A204.1 (cell line): ENCODE measurements at regions not wholly inside any gene's neighbourhood (a gene's known extent, or its start where the extent isn't known, plus 50 kb on each side); places are given as distances from the start of the nearest gene placed in this dataset.
A peak's percentile ranks its signal among the peaks of the same experiment; 100 is the strongest.

Experiments
- FAIRE-seq: peaks from 2 replicates; lab custom pipeline; 2012; peaks lifted over from hg19 to GRCh38; lab: Jason Lieb, UNC

DNA sequence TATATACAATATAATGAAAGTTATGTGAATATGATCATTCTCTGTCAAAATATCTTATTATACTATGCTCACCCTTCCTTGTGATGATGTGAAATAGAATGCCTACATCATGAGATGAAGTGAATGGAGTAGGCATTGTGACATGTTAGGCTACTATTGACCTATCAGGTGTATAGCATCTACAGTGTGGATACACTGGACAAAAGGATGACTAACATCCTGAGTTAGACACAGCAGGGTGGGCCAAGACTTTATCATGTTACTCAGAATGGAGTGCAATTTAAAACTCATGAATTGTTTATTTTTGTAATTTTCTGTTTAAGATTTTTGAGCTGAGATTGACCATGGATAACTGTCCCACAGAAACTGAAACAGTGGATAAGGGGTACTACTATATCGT, 53.4 kb upstream of the NAV3 start:
- no peak for FAIRE-seq

DNA sequence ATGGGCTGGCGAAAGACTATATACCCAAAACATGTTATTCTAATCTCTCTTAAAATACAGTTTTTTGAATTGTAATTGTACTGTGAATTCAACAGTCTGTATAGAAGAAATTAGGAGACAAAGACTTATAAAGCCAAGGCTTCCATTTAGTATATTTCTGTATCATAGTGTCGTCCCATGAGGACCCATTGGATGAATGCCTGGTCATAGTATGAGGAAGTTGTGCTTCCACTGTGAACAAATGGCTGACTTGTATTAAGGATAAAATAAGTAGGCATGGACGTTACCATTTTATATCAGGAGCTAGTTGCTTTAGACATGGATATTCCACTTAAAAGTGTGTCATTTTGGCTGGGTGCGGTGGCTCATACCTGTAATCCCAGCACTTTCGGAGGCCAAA, 55.9 kb upstream of the NAV3 start:
- no peak for FAIRE-seq

DNA sequence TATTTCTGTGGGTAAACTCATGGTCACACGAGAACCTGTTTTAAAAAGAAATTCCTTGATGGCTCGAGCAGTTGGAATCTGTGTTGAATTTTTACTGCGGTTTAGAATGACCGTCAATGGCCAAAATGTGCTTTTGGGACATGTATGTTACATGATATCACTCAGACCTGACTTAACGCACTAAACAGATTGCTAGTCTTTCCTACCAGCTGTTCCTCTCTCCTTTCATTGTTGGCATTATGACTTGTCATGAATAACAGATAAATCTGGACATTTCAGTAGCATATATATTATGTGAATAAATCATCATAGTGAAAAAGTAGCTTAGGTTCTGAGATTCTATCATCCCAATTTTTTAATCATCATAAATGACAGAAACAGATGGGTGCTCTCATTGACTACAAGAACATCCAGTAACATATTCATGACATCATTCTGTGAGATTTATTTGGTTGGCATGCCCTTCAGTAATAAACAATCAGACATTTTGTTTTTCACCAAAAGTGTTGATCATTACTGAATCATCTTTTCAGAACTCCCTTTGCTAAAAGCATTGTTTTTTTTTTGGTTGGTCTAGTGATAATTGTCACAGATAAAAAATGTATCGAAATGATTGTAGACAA, 57.9 kb upstream of the NAV3 start:
- FAIRE-seq = no peak

- no peak for FAIRE-seq
Observed at GRCh38 chr12:77768558-77768957, 62.1 kb upstream of the NAV3 start.

DNA sequence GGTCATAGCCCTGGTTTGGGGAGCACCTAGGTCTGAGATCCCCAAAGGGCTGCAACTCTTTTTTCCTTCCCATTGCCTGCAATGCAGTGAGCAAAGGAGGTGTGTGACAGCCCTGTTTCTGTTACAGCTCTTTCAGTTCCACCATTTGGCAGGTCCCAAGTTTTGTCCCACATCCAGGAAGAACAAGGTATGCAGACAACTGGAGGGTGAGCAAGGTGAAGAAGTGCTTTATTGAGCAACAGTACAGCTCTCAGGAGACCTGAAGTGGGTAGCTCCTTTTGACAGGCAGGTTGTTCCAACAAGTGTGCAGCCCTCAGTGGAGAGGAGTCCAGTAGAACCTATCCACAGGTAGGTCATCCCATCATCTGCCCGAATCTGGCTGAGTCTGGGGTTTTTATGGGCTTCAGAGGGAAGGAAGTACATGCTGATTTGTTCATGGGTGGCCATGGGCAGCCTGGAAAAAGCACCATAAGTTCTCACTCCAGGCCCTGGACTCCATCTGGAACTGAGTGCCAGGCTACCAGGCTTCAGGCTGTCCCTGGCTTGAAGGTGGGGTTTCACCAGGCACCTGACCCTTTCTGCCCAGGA, 62.8 kb upstream of the NAV3 start:
- FAIRE-seq = no peak

DNA sequence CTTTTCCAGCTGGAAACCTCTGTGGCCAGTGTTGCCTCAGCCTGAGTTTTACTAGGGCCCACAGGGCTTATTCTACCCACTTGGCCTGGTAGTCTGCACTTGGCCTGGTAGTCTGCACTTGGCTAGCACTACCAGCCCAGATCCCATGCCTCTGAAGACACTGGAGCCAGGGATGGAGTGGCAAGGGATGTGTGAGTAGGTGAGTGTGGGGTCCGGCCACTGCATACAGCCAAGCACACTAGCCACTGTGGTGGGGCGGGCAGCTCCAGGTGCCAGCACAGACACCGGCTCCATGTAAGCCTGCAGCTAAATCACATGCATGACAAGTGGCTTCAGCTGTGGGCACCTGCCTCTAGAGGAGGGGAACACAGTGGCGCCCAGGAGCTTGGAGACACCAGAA, 63.4 kb upstream of the NAV3 start:
- FAIRE-seq = no peak

- no peak for FAIRE-seq
Observed at GRCh38 chr12:77766224-77766623, 64.5 kb upstream of the NAV3 start.

GRCh38 chr12:77761286-77761685, 69.4 kb upstream of the NAV3 start:
- FAIRE-seq = no peak

- no peak for FAIRE-seq
Observed at GRCh38 chr12:77760271-77761025, 70.2 kb upstream of the NAV3 start.

DNA sequence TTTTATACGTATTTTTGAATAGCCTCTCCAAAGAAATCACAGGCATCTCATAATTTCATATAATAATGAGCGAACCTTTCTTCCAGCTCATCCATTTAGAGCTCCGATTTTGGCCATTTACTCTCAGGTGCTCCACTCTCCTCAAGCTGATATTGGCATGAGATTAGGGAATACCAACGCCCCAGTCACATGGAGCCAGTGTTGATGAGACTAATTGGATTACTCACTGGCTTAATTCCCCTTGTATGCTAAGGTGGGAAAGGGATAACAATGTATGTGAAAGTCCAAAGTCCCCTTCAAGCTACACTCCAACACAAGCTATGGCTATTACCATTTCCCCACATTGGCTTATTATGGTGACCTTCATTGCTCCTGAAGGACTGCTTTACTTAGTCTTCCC, 76.6 kb upstream of the NAV3 start:
- no peak for FAIRE-seq

GRCh38 chr12:77751939-77752338, 78.8 kb upstream of the NAV3 start:
- no peak for FAIRE-seq

DNA sequence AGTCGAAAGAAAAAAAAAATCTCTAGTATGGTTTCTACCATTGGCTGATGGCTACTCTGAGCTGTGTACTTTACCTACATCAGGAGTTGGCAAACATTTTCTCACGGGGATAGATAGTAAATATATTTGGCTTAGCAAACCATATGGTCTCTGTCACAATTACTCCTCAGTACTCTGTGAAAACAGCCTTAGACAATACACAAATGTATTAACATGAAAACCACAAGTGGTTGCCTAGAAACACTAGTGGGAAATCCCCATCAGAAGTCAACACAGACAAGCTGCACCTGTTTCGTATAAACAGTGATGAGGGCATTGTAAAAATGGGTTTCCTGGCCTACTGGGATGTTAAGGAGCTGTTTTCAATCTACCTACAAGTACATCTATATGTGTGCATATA, 84.6 kb upstream of the NAV3 start:
- FAIRE-seq = no peak

GRCh38 chr12:77745624-77746023, 85.1 kb upstream of the NAV3 start:
- no peak for FAIRE-seq

DNA sequence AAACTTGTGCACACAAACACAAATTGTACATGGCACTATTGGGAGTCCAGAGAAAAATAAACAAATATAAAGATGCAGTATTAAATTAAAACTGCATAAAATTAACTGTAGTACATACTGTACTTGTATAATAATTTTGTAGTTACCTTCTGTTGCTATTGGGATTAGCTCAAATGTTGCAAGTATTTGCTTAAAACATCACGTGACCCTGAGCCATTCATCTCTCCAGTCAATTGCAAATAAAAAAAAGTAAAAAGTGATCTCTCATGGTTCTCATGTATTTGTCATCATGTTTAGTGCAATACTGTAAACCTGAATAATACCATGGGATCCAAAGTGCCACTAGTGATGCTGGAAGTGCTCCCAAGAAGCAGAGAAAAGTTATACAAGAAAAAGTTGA, 88.1 kb upstream of the NAV3 start:
- FAIRE-seq = no peak

GRCh38 chr12:77741974-77742517, 88.6 kb upstream of the NAV3 start:
- FAIRE-seq = no peak

- FAIRE-seq = no peak
Observed at GRCh38 chr12:77736219-77736965, 94.3 kb upstream of the NAV3 start.

DNA sequence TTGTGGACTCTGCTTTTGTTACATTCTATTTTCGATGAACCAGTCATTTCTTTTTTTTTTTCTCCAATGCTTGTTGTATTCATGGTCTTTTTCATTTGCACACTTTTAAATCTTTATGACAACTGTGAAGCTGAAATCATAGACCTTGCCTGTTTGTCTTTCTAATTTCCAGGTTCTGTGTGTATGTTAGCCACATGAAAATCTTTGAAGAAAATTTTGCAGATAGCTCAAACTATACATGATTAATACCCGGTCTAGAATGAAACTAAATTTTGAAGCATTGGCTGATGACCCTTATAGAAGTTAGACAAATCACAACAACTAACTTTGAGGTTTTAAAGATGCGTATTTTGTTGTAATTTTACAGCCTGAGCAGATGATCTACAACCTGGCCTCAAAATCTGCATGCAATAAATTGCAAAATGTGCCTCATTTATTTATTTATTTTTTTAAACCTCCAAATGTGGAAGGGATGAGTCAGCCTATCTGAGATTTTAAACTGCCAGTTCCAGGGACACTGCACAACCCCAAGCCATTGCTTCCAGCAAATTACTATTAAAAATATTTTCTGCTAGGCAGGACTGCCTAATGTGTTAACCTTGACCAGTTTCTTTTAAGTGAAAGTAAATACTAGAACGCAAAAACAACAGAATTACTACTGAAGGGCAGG, 96.3 kb upstream of the NAV3 start:
- no peak for FAIRE-seq

GRCh38 chr12:77728018-77728417, 102.7 kb upstream of the NAV3 start:
- FAIRE-seq = no peak

GRCh38 chr12:77727442-77728001, 103.2 kb upstream of the NAV3 start:
- FAIRE-seq = no peak

GRCh38 chr12:77725611-77726010, 105.1 kb upstream of the NAV3 start:
- no peak for FAIRE-seq

DNA sequence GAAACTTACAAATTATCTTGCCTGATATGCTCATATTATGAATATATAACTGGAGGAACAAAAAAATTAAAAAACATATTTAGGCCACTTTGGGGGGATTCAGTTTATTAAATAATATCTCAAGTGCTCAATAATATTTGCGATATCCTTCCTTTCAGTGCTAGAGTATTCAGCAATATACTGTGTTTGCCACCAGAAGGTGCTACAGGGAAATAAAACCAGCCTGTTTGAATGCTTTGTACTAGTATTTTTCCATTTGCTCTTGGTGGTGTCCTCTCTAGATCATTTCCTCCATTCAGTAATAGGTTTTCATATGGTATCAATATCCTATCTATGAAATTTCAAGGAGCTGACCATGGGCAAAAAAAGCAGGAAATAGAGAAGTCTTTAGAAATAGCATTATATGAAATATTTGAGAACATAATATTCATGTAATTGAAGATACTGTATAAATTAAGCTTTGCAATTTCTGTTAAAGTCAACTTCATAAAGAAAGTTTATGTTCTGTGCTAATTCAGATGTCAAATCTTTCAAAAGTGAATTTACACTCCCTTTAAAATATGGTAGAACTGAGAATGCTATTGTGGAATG, 106.2 kb upstream of the NAV3 start:
- peak; percentile 21 for FAIRE-seq

DNA sequence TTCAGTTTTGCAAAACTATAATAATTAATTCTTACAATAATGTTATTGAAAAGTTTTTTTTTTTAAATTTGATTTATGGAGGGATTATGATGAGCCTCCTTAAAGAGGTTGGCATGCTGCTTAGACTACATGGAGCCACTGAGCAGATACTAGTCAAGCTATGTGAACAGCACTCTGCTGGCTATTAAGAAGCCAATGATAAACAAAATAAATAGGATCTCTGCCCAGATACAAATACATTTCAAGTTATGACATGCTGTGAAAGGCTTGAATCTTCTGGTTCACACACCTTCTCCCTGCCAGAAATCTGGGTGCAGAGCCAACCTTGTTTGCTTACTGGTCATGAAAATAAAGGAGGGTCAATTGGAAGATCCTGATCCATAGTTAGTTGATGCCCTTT, 107.4 kb upstream of the NAV3 start:
- no peak for FAIRE-seq
